ENCODE measurements at regions not wholly inside any gene's neighbourhood (a gene's known extent, or its start where the extent isn't known, plus 50 kb on each side); places are given as distances from the start of the nearest gene placed in this dataset.
A peak's percentile ranks its signal among the peaks of the same experiment; 100 is the strongest.

DNA sequence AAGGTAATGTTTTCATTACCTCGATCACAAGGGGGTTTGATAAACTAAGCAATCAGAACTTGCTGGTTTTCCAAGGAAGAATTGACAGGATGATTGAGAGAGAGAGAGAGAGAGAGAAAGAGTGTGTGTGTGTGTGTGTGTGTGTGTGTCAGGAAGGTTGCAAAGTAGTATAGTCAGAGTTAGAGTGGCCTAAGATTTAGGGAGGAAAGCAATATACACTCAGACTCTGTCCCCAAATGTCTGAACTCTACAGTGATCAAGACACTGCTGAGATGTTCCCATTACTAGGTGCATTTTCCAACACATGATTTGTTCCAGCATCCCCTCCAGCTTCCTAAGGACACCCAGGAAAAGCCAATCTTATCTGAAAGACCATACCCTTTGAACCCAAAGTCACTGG is 1074.1 kb downstream of the BCL11B start:
- intact Hi-C loops (cut with DNase I) = no loop called here
- Histone ChIP-seq H3K4me1 (ENCODE audit: control insufficient read depth in 2 of 3, insufficient read depth in 2 of 3, low read depth in 1 of 3, low read length in 3 of 3) (no peaks in the 10 kb centered on the region), H3K36me3 (ENCODE audit: control insufficient read depth in 2 of 3, insufficient read depth in 3 of 3, low read length in 3 of 3) (no peaks in the 10 kb centered on the region), H3K27me3 (ENCODE audit: control insufficient read depth, insufficient read depth, low read length) (no peaks in the 10 kb centered on the region), H3K9ac (ENCODE audit: low read length in 3 of 3) (no peak overlapping the region), H3K9me3 (ENCODE audit: control insufficient read depth in 2 of 3, insufficient read depth in 1 of 3, low read length in 3 of 3) (no peaks in the 10 kb centered on the region), H3K27ac (ENCODE audit: low read depth in 2 of 2, low read length in 2 of 2) (no peak overlapping the region), H3K4me3 (ENCODE audit: low read length in 3 of 3) (no peak overlapping the region)
- DNase-seq = no peak
- no peak for FAIRE-seq
- TF ChIP-seq CTCF (IDR thresholded peaks at IDR 0.05; ENCODE audit: borderline replicate concordance, extremely low read depth, insufficient read depth) = no peak

DNA sequence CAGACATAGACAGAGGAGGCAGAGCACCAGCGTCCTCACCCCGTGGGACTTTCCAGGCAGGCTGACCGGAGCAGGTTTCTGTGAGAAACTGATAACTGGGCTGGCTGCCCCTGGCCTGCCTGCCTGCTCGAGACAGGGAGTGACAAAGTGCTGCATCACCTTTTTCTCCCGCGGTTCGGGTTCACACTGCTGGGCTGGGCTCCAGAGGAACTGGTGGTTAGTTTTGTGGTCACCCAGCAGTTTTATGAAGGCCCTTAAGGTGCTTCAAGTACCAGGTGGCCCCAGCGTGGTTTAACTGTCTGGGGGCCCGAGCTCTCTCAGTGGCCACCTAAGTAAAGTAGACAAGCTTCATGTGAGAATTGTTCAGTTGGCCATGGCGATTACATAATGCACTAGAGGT is 1073.6 kb downstream of the BCL11B start:
- H3K27ac ChIP-seq (ENCODE audit: low read depth in 2 of 2, low read length in 2 of 2) = no peak overlapping the region
- H3K9me3 ChIP-seq (ENCODE audit: control insufficient read depth in 2 of 3, insufficient read depth in 1 of 3, low read length in 3 of 3) = no peaks in the 10 kb centered on the region
- no peak overlapping the region for H3K9ac ChIP-seq (ENCODE audit: low read length in 3 of 3)
- no peak for TF ChIP-seq CTCF (IDR thresholded peaks at IDR 0.05; ENCODE audit: borderline replicate concordance, extremely low read depth, insufficient read depth)
- no peak for DNase-seq
- intact Hi-C loops (cut with DNase I) = no loop called here
- no peaks in the 10 kb centered on the region for H3K4me1 ChIP-seq (ENCODE audit: control insufficient read depth in 2 of 3, insufficient read depth in 2 of 3, low read depth in 1 of 3, low read length in 3 of 3)
- H3K36me3 ChIP-seq (ENCODE audit: control insufficient read depth in 2 of 3, insufficient read depth in 3 of 3, low read length in 3 of 3) = no peaks in the 10 kb centered on the region
- no peak overlapping the region for H3K4me3 ChIP-seq (ENCODE audit: low read length in 3 of 3)
- FAIRE-seq = no peak
- no peaks in the 10 kb centered on the region for H3K27me3 ChIP-seq (ENCODE audit: control insufficient read depth, insufficient read depth, low read length)

GRCh38 chr14:98200601-98201000 is 1071.4 kb downstream of the BCL11B start:
- no peak overlapping the region for H3K27ac ChIP-seq (ENCODE audit: low read depth in 2 of 2, low read length in 2 of 2)
- H3K9me3 ChIP-seq (ENCODE audit: control insufficient read depth in 2 of 3, insufficient read depth in 1 of 3, low read length in 3 of 3) = no peaks in the 10 kb centered on the region
- intact Hi-C loops (cut with DNase I) = no loop called here
- H3K36me3 ChIP-seq (ENCODE audit: control insufficient read depth in 2 of 3, insufficient read depth in 3 of 3, low read length in 3 of 3) = no peaks in the 10 kb centered on the region
- DNase-seq (peak in 4 of 5 donors; percentile 83 to 93 (median 88)), FAIRE-seq (no peak)
- no peak overlapping the region for H3K4me3 ChIP-seq (ENCODE audit: low read length in 3 of 3)
- H3K27me3 ChIP-seq (ENCODE audit: control insufficient read depth, insufficient read depth, low read length) = no peaks in the 10 kb centered on the region
- TF ChIP-seq CTCF (IDR thresholded peaks at IDR 0.05; ENCODE audit: borderline replicate concordance, extremely low read depth, insufficient read depth) = no peak
- no peaks in the 10 kb centered on the region for H3K4me1 ChIP-seq (ENCODE audit: control insufficient read depth in 2 of 3, insufficient read depth in 2 of 3, low read depth in 1 of 3, low read length in 3 of 3)
- H3K9ac ChIP-seq (ENCODE audit: low read length in 3 of 3) = no peak overlapping the region

DNA sequence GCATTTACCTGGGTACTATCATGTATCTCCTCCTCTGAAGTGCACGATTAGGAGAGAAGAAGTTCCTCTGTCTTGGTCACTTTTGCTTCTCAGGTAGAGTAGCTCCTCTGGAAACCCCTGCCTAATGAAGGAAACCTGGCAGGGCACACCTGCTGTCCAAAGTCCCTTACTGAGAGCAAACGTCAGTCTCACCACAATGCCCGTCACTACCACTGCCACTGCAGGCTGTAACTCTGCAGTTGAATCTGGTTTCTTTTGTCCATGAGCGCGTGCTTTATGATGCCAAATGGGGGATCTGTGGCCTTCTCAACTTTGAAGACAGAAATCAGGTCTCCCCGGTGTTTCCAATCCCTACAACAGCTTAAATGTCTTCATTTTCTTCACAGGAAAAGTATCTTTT is 1068.6 kb downstream of the BCL11B start:
- H3K27me3 ChIP-seq (ENCODE audit: control insufficient read depth, insufficient read depth, low read length) = no peaks in the 10 kb centered on the region
- H3K4me3 ChIP-seq (ENCODE audit: low read length in 3 of 3) = no peak overlapping the region
- intact Hi-C loops (cut with DNase I) = no loop called here
- DNase-seq (no peak), FAIRE-seq (no peak)
- no peak overlapping the region for H3K27ac ChIP-seq (ENCODE audit: low read depth in 2 of 2, low read length in 2 of 2)
- no peaks in the 10 kb centered on the region for H3K36me3 ChIP-seq (ENCODE audit: control insufficient read depth in 2 of 3, insufficient read depth in 3 of 3, low read length in 3 of 3)
- no peak overlapping the region for H3K9ac ChIP-seq (ENCODE audit: low read length in 3 of 3)
- H3K4me1 ChIP-seq (ENCODE audit: control insufficient read depth in 2 of 3, insufficient read depth in 2 of 3, low read depth in 1 of 3, low read length in 3 of 3) = no peaks in the 10 kb centered on the region
- TF ChIP-seq CTCF (IDR thresholded peaks at IDR 0.05; ENCODE audit: borderline replicate concordance, extremely low read depth, insufficient read depth) = no peak
- H3K9me3 ChIP-seq (ENCODE audit: control insufficient read depth in 2 of 3, insufficient read depth in 1 of 3, low read length in 3 of 3) = no peaks in the 10 kb centered on the region

Data from kidney (tissue), 13 donors.